GM12878 (cell line): ENCODE measurements at regions not wholly inside any gene's neighbourhood (a gene's known extent, or its start where the extent isn't known, plus 50 kb on each side); places are given as distances from the start of the nearest gene placed in this dataset.

Source experiments
- ATAC-seq: fragments of 200-7000 bp; cut with Tn5 transposase; 3 replicates; pipeline ENCODE4 v1.9.1; 2020; ENCODE audit warnings: mild to moderate bottlenecking, moderate library complexity
- BruUV-seq: library from RNA; stranded (reverse); fragments of 400-500 nt; replicated peaks from 2 replicates; lab custom pipeline; 2021; lab: Mats Ljungman, UMichigan
- CTCF ChIA-PET: fragments of 300-600 bp; sonication (Branson Sonifier 250); formaldehyde crosslinking; extraction: SDS; loops from one replicate; lab custom pipeline; 2021; ENCODE audit warnings: inconsistent platforms; lab: Yijun Ruan, JAX
- POLR2A ChIA-PET: fragments of 350-600 bp; formaldehyde crosslinking; extraction: SDS; loops from one replicate; lab custom pipeline; 2021; ENCODE audit warnings: inconsistent platforms; lab: Charles Lee
- RAD21 ChIA-PET: fragments of 300-600 bp; sonication (Branson Sonifier 250); formaldehyde crosslinking; loops from one replicate; lab custom pipeline; 2023; ENCODE audit warnings: antibody characterized with exemption; ENCODE audit not compliant: unreplicated experiment; lab: Charles Lee
- SMC1A ChIA-PET: fragments of 300-600 bp; sonication (Branson Sonifier 250); formaldehyde crosslinking; loops from one replicate; lab custom pipeline; 2023; ENCODE audit not compliant: unreplicated experiment, uncharacterized antibody; lab: Charles Lee
- DNase-seq: peaks from one replicate; pipeline ENCODE4 v3.0.0-alpha.2; 2011; ENCODE audit warnings: low read depth, low spot score
- FAIRE-seq: peaks from 3 replicates; lab custom pipeline; 2011; peaks lifted over from hg19 to GRCh38; lab: Jason Lieb, UNC
- H2AFZ ChIP-seq: 2 replicates; pipeline ENCODE4 v1.6.0; 2011; ENCODE audit warnings: low read depth, low read length, control low read depth; ENCODE audit not compliant: control insufficient read depth
- H3K27ac ChIP-seq: 2 replicates; pipeline ENCODE4 v1.5.1; 2011; ENCODE audit warnings: control low read depth; ENCODE audit not compliant: control insufficient read depth, insufficient read depth
- H3K27me3 ChIP-seq, 2 experiments: replicated peaks in 1 of 2; 2 replicates each; pipeline versions ENCODE4 v1.6.0 to v1.6.1; 2011; ENCODE audit warnings: low read length in 1 of 2; ENCODE audit not compliant: control insufficient read depth in 2 of 2, insufficient read depth in 2 of 2
- H3K36me3 ChIP-seq, 2 experiments: 2 replicates each; pipeline ENCODE4 v1.5.1; 2011; ENCODE audit warnings: low read length in 1 of 2; ENCODE audit not compliant: control insufficient read depth in 2 of 2, insufficient read depth in 2 of 2
- H3K4me1 ChIP-seq: 2 replicates; pipeline ENCODE4 v1.6.1; 2011; ENCODE audit warnings: mild to moderate bottlenecking, low read length, moderate library complexity, mixed read lengths; ENCODE audit not compliant: control insufficient read depth, insufficient read depth
- H3K4me2 ChIP-seq: 2 replicates; pipeline ENCODE4 v1.6.0; 2011; ENCODE audit warnings: control low read depth; ENCODE audit not compliant: control insufficient read depth, insufficient read depth
- H3K4me3 ChIP-seq: fragments of 200-600 bp; sonication (generic); 2 replicates; pipeline ENCODE4 v1.5.1; 2016
- H3K79me2 ChIP-seq: 2 replicates; pipeline ENCODE4 v1.6.0; 2011; ENCODE audit warnings: low read length; ENCODE audit not compliant: control insufficient read depth, insufficient read depth
- H3K9ac ChIP-seq: 2 replicates; pipeline ENCODE4 v1.8.0; 2011; ENCODE audit warnings: low read length, control low read depth, mixed read lengths; ENCODE audit not compliant: control insufficient read depth, insufficient read depth
- H3K9me3 ChIP-seq: replicated peaks from 3 replicates; pipeline ENCODE4 v1.5.1; 2011; ENCODE audit warnings: mild to moderate bottlenecking, low read length; ENCODE audit not compliant: control insufficient read depth, insufficient read depth
- H4K20me1 ChIP-seq: 2 replicates; pipeline ENCODE4 v1.6.0; 2011; ENCODE audit not compliant: control insufficient read depth, insufficient read depth
- CEBPZ ChIP-seq: fragments of 150-350 bp; IDR thresholded peaks from 2 replicates; pipeline ENCODE4 v1.6.1; 2016; ENCODE audit warnings: low read depth, low read length
- DPF2 ChIP-seq: fragments of 450-650 bp; IDR thresholded peaks from 2 replicates; pipeline ENCODE4 v1.6.1; 2017; ENCODE audit warnings: mild to moderate bottlenecking
- GABPA ChIP-seq: IDR thresholded peaks from 2 replicates; pipeline ENCODE4 v1.6.1; 2014; ENCODE audit warnings: antibody characterized with exemption, low read depth, mild to moderate bottlenecking, inconsistent platforms
- NFYA ChIP-seq: IDR thresholded peaks from 2 replicates; pipeline ENCODE4 v1.6.1; 2011; ENCODE audit warnings: low read depth, mild to moderate bottlenecking, low read length, improper control_type of control experiment, borderline replicate concordance
- NRF1 ChIP-seq: conservative IDR thresholded peaks from 2 replicates; pipeline ENCODE4 v1.6.1; 2011; ENCODE audit warnings: mild to moderate bottlenecking, low read depth, low read length, improper control_type of control experiment
- STAT3 ChIP-seq: IDR thresholded peaks from 2 replicates; pipeline ENCODE4 v1.6.1; 2011; ENCODE audit warnings: low read depth, low read length, improper control_type of control experiment
- WGBS: methylation state at CpG from one replicate; pipeline ENCODE4 v1.1.6; 2016; ENCODE audit warnings: low lambda C conversion rate; ENCODE audit not compliant: insufficient replicate concordance, insufficient coverage; ENCODE audit errors: missing lambda C conversion rate; 5-methylcytosine and 5-hydroxymethylcytosine counted together
- in situ Hi-C: fragments of 300-500 bp; cut with MboI; formaldehyde crosslinking; loops from 9 replicates; pipeline ENCODE4 v1.14.3; 2018; ENCODE audit warnings: mixed read lengths
- intact Hi-C: fragments of 100-400 bp; cut with micrococcal nuclease; formaldehyde crosslinking; loops from one replicate; pipeline ENCODE4 v1.14.2; 2022; ENCODE audit not compliant: unreplicated experiment
- TF ChIP-seq, protein P1 (sequence below): fragments of 450-650 bp; IDR thresholded peaks from 2 replicates; pipeline ENCODE4 v1.6.1; 2018; ENCODE audit warnings: borderline replicate concordance, mild to moderate bottlenecking; ENCODE audit not compliant: partially characterized antibody
- TF ChIP-seq, protein P2 (sequence below): IDR thresholded peaks from 2 replicates; pipeline ENCODE4 v1.6.1; 2012; ENCODE audit warnings: low read length, inconsistent platforms
- TF ChIP-seq, protein P3 (sequence below): IDR thresholded peaks from 2 replicates; pipeline ENCODE4 v1.6.1; 2011; ENCODE audit warnings: low read depth, mild to moderate bottlenecking, low read length, moderate library complexity, borderline replicate concordance; ENCODE audit errors: extremely low read depth

DNA sequence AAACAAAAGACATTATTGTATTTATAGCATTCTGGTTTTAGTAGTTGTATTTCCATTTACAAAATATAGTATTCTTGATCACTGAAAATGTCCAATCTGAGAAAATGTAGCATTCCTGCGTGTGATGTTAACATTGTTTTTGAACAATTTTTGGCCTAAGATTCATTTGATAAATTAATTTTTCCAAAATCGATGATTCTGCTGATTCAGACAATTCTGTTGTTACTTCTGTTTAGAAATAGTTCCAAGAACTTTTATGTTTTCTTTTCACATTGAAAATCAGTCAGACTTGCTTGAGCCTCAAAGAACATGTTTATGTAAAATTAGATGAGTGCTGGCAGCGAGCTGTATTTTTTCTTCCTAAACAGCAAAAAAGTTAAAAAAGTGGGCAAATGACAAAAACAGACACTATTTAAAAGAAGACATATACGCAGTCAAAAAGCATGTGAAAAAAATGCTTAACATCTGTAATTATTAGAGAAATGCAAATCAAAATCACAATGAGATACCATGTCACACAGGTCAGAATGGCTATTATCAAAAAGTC lies 804.5 kb upstream of the MIR17HG start:
- CTCF ChIA-PET: no interaction called here
- Histone ChIP-seq H3K36me3 (no peaks in the 10 kb centered on the region), H3K4me3 (no peak overlapping the region), H3K27me3 (no peaks in the 10 kb centered on the region), H2AFZ (no peak overlapping the region), H3K27ac (no peak overlapping the region), H4K20me1 (no peaks in the 10 kb centered on the region), H3K4me1 (no peaks in the 10 kb centered on the region), H3K4me2 (no peak overlapping the region), H3K9ac (no peak overlapping the region), H3K79me2 (no peaks in the 10 kb centered on the region), H3K9me3 (no peaks in the 10 kb centered on the region; the same call in 2 of the 3 replicates)
- no peak for DNase-seq
- no peak for FAIRE-seq
- POLR2A ChIA-PET: no interaction called here
- WGBS: 13% methylated on average over 4 of the region's 4 CpGs
- BruUV-seq: no TSS peak
- intact Hi-C loops (no loop called here), in situ Hi-C loops (no loop called here)
- TF ChIP-seq, protein P1, sequence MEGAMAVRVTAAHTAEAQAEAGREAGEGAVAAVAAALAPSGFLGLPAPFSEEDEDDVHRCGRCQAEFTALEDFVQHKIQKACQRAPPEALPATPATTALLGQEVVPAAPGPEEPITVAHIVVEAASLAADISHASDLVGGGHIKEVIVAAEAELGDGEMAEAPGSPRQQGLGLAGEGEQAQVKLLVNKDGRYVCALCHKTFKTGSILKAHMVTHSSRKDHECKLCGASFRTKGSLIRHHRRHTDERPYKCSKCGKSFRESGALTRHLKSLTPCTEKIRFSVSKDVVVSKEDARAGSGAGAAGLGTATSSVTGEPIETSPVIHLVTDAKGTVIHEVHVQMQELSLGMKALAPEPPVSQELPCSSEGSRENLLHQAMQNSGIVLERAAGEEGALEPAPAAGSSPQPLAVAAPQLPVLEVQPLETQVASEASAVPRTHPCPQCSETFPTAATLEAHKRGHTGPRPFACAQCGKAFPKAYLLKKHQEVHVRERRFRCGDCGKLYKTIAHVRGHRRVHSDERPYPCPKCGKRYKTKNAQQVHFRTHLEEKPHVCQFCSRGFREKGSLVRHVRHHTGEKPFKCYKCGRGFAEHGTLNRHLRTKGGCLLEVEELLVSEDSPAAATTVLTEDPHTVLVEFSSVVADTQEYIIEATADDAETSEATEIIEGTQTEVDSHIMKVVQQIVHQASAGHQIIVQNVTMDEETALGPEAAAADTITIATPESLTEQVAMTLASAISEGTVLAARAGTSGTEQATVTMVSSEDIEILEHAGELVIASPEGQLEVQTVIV: no peak
- TF ChIP-seq NFYA: no peak
- TF ChIP-seq GABPA: no peak
- TF ChIP-seq CEBPZ: no peak
- TF ChIP-seq, protein P2, sequence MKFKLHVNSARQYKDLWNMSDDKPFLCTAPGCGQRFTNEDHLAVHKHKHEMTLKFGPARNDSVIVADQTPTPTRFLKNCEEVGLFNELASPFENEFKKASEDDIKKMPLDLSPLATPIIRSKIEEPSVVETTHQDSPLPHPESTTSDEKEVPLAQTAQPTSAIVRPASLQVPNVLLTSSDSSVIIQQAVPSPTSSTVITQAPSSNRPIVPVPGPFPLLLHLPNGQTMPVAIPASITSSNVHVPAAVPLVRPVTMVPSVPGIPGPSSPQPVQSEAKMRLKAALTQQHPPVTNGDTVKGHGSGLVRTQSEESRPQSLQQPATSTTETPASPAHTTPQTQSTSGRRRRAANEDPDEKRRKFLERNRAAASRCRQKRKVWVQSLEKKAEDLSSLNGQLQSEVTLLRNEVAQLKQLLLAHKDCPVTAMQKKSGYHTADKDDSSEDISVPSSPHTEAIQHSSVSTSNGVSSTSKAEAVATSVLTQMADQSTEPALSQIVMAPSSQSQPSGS: no peak
- no peak for TF ChIP-seq DPF2
- TF ChIP-seq, protein P3, sequence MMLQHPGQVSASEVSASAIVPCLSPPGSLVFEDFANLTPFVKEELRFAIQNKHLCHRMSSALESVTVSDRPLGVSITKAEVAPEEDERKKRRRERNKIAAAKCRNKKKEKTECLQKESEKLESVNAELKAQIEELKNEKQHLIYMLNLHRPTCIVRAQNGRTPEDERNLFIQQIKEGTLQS: no peak
- no peak for TF ChIP-seq STAT3
- no peak for TF ChIP-seq NRF1
- SMC1A ChIA-PET: interaction anchor here (1.0 kb wide), 1 partner anchor 323 kb away, joined by 3 read pairs; no protein-coding TSS in a partner anchor
- RAD21 ChIA-PET: no interaction called here
- ATAC-seq: no peak
